SK-N-SH (cell line): ENCODE measurements at regions not wholly inside any gene's neighbourhood (a gene's known extent, or its start where the extent isn't known, plus 50 kb on each side); places are given as distances from the start of the nearest gene placed in this dataset.

Experiments
- CTCF ChIA-PET: fragments of 300-600, 350-600 bp; formaldehyde crosslinking; extraction: SDS; loops from one replicate; lab custom pipeline; 2021; lab: Yijun Ruan, JAX
- POLR2A ChIA-PET: fragments of 350-600 bp; sonication (Branson Sonifier 250); formaldehyde crosslinking; extraction: SDS; loops from one replicate; lab custom pipeline; 2020; ENCODE audit warnings: antibody characterized with exemption, inconsistent platforms; lab: Yijun Ruan, JAX
- DNase-seq: peaks from one replicate; pipeline ENCODE4 v3.0.0; 2012
- H2AFZ ChIP-seq: fragments of 200-600 bp; sonication (generic); 2 replicates; pipeline ENCODE4 v1.8.1; 2016; ENCODE audit warnings: antibody characterized with exemption, mild to moderate bottlenecking, low read depth
- H3F3A ChIP-seq: fragments of 200-600 bp; sonication (generic); replicated peaks from 2 replicates; pipeline ENCODE3; 2016; ENCODE audit warnings: antibody characterized with exemption, mild to moderate bottlenecking; ENCODE audit not compliant: insufficient read depth
- H3K27ac ChIP-seq, 2 experiments: fragments of 200-500 bp in 1 of 2; fragments of 200-600 bp in 1 of 2; sonication (Bioruptor generic) in 1 of 2; sonication (generic), shearing (Covaris generic) in 1 of 2; 2 replicates each; pipeline versions ENCODE4 v1.5.1 to v1.6.1; 2014 to 2016; ENCODE audit warnings: low read depth in 2 of 2, inconsistent platforms in 1 of 2, low read length in 1 of 2, mild to moderate bottlenecking in 1 of 2, mixed read lengths in 1 of 2
- H3K27me3 ChIP-seq: fragments of 200-600 bp; sonication (generic), shearing (Covaris generic); 2 replicates; pipeline ENCODE4 v1.6.1; 2016; ENCODE audit warnings: mixed run types; ENCODE audit not compliant: insufficient read depth
- H3K36me3 ChIP-seq, 2 experiments: fragments of 200-500 bp in 1 of 2; fragments of 200-600 bp in 1 of 2; sonication (Bioruptor generic) in 1 of 2; sonication (generic) in 1 of 2; replicated peaks in 1 of 2; 2 replicates each; pipeline versions ENCODE3 to v1.5.1; 2014 to 2016; ENCODE audit warnings: low read length in 1 of 2, mild to moderate bottlenecking in 1 of 2; ENCODE audit not compliant: insufficient read depth in 2 of 2, control insufficient read depth in 1 of 2
- H3K4me1 ChIP-seq, 2 experiments: fragments of 200-500 bp in 1 of 2; fragments of 200-600 bp in 1 of 2; sonication (Bioruptor generic) in 1 of 2; sonication (generic), shearing (Covaris generic) in 1 of 2; 2 replicates each; pipeline versions ENCODE4 v1.5.1 to v1.6.1; 2014 to 2016; ENCODE audit warnings: low read depth in 1 of 2, low read length in 1 of 2, mixed run types in 1 of 2; ENCODE audit not compliant: insufficient read depth in 2 of 2, control insufficient read depth in 1 of 2
- H3K4me2 ChIP-seq: fragments of 200-600 bp; sonication (generic), shearing (Covaris generic); 2 replicates; pipeline ENCODE4 v1.6.1; 2017; ENCODE audit warnings: mixed run types
- H3K4me3 ChIP-seq, 2 experiments: fragments of 200-500 bp in 1 of 2; fragments of 200-600 bp in 1 of 2; sonication (Bioruptor generic) in 1 of 2; sonication (generic), shearing (Covaris generic) in 1 of 2; 2 replicates each; pipeline versions ENCODE4 v1.5.1 to v1.8.1; 2014 to 2016; ENCODE audit warnings: low read depth in 2 of 2, inconsistent platforms in 1 of 2, low read length in 1 of 2, mild to moderate bottlenecking in 1 of 2, mixed read lengths in 1 of 2, moderate library complexity in 1 of 2
- H3K79me2 ChIP-seq: fragments of 200-600 bp; sonication (generic); 2 replicates; pipeline ENCODE4 v1.8.1; 2017; ENCODE audit warnings: mild to moderate bottlenecking; ENCODE audit not compliant: insufficient read depth
- H3K9ac ChIP-seq: fragments of 200-600 bp; sonication (generic); 2 replicates; pipeline ENCODE4 v1.6.1; 2017; ENCODE audit warnings: mixed run types
- H3K9me2 ChIP-seq: fragments of 200-600 bp; sonication (generic); 2 replicates; pipeline ENCODE4 v1.6.1; 2017; ENCODE audit warnings: mixed run types
- H3K9me3 ChIP-seq: fragments of 200-600 bp; sonication (generic); 2 replicates; pipeline ENCODE4 v1.6.1; 2017; ENCODE audit warnings: mixed run types, mild to moderate bottlenecking, moderate library complexity
- H4K20me1 ChIP-seq: fragments of 200-600 bp; sonication (generic); 2 replicates; pipeline ENCODE4 v1.6.1; 2017; ENCODE audit warnings: mild to moderate bottlenecking, mixed run types; ENCODE audit not compliant: insufficient read depth
- CHD2 ChIP-seq: fragments of 150-350 bp; IDR thresholded peaks from 2 replicates; pipeline ENCODE4 v1.6.1; 2018; ENCODE audit warnings: low read length; ENCODE audit not compliant: partially characterized antibody
- EP300 ChIP-seq, 2 experiments: IDR thresholded peaks; 2 replicates each; pipeline versions ENCODE4 v1.4.0 to v1.6.1; 2012; ENCODE audit warnings: borderline replicate concordance in 1 of 2, low read depth in 1 of 2, low read length in 1 of 2
- EZH2phosphoT487 ChIP-seq: fragments of 200-600 bp; sonication (generic); IDR thresholded peaks from 2 replicates; pipeline ENCODE4 v1.6.1; 2017; ENCODE audit warnings: low read depth, mixed run types, mild to moderate bottlenecking, antibody characterized with exemption, moderate library complexity, borderline replicate concordance
- FOSL2 ChIP-seq: IDR thresholded peaks from 2 replicates; pipeline ENCODE4 v1.4.0; 2012; ENCODE audit warnings: low read depth, mild to moderate bottlenecking, moderate library complexity, borderline replicate concordance
- FOXM1 ChIP-seq: IDR thresholded peaks from 2 replicates; pipeline ENCODE4 v1.4.0; 2012; ENCODE audit warnings: low read depth, mild to moderate bottlenecking
- JUND ChIP-seq: IDR thresholded peaks from 2 replicates; pipeline ENCODE4 v1.4.0; 2012
- MEF2A ChIP-seq: IDR thresholded peaks from 2 replicates; pipeline ENCODE4 v1.4.0; 2012; ENCODE audit warnings: low read depth, borderline replicate concordance
- MXI1 ChIP-seq: IDR thresholded peaks from 2 replicates; pipeline ENCODE4 v1.6.1; 2012; ENCODE audit warnings: mild to moderate bottlenecking, low read depth, low read length, improper control_type of control experiment
- NFIC ChIP-seq: IDR thresholded peaks from 2 replicates; pipeline ENCODE4 v1.4.0; 2012; ENCODE audit warnings: borderline replicate concordance
- NRF1 ChIP-seq: IDR thresholded peaks from 2 replicates; pipeline ENCODE4 v1.6.1; 2012; ENCODE audit warnings: low read depth, mild to moderate bottlenecking, low read length
- POLR2AphosphoS5 ChIP-seq: IDR thresholded peaks from 2 replicates; pipeline ENCODE4 v1.6.1; 2012; ENCODE audit warnings: low read depth, low read length
- RCOR1 ChIP-seq: fragments of 150-350 bp; IDR thresholded peaks from 2 replicates; pipeline ENCODE4 v1.6.1; 2017; ENCODE audit warnings: antibody characterized with exemption, low read length
- TCF12 ChIP-seq: IDR thresholded peaks from 2 replicates; pipeline ENCODE4 v1.4.0; 2012
- YY1 ChIP-seq: IDR thresholded peaks from 2 replicates; pipeline ENCODE4 v1.4.0; 2012; ENCODE audit warnings: low read depth, mild to moderate bottlenecking
- WGBS: methylation state at CpG from one replicate; pipeline ENCODE4 v1.1.6; 2017; ENCODE audit warnings: low lambda C conversion rate; 5-methylcytosine and 5-hydroxymethylcytosine counted together
- TF ChIP-seq, protein P1 (sequence below): fragments of 150-350 bp; IDR thresholded peaks from 2 replicates; pipeline ENCODE4 v1.6.1; 2017; ENCODE audit warnings: antibody characterized with exemption, low read length, low read depth, borderline replicate concordance
- TF ChIP-seq, protein P2 (sequence below): IDR thresholded peaks from 2 replicates; pipeline ENCODE4 v1.4.0; 2012; ENCODE audit warnings: low read depth, borderline replicate concordance
- TF ChIP-seq, protein P3 (sequence below): IDR thresholded peaks from 2 replicates; pipeline ENCODE4 v1.4.0; 2012; ENCODE audit warnings: low read depth
- TF ChIP-seq, protein P4 (sequence below): IDR thresholded peaks from 2 replicates; pipeline ENCODE4 v1.4.0; 2012; ENCODE audit warnings: low read depth, borderline replicate concordance

DNA sequence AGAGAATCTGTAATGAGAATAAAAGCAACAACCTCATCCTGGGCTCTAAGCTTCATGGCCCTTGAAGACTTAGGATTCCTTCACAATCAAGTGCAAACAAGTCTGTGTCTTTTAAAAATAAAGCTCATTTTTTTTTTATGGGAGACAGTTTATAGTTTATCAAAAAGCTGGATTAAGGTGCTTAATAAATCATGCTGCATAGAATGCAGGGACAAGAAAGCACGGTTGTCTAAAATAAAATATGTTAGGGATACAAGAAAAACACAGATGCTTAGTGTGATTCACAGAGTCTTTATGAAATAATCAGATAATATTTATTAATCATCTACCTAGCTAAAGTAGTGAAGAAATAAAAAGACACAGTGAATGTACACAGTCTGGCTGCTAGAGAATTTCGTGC, 2045.9 kb upstream of the WWC1 start:
- no peak overlapping the region for H2AFZ ChIP-seq
- no peaks in the 10 kb centered on the region for H3K79me2 ChIP-seq
- no peak overlapping the region for H3K27ac ChIP-seq
- CTCF ChIA-PET = interaction anchor here (0.8 to 1.2 kb wide), 2 partner anchors 17 to 53 kb away, joined by 3 to 4 read pairs; no protein-coding TSS in a partner anchor
- POLR2A ChIA-PET = no interaction called here
- no peaks in the 10 kb centered on the region for H3K36me3 ChIP-seq
- H3K9me2 ChIP-seq = no peaks in the 10 kb centered on the region
- no peak overlapping the region for H3K4me2 ChIP-seq
- no peaks in the 10 kb centered on the region for H3F3A ChIP-seq
- no peaks in the 10 kb centered on the region for H3K27me3 ChIP-seq
- TF ChIP-seq MXI1 (no peak), EZH2phosphoT487 (no peak), NRF1 (no peak), FOXM1 (no peak), RCOR1 (no peak), YY1 (no peak), POLR2AphosphoS5 (no peak), TCF12 (no peak), NFIC (no peak), EP300 (IDR thresholded peaks at IDR 0.05; ENCODE audit: borderline replicate concordance in 1 of 2, low read depth in 1 of 2, low read length in 1 of 2) (no peak), MEF2A (no peak), CHD2 (no peak), FOSL2 (no peak), JUND (no peak)
- TF ChIP-seq, protein P1, sequence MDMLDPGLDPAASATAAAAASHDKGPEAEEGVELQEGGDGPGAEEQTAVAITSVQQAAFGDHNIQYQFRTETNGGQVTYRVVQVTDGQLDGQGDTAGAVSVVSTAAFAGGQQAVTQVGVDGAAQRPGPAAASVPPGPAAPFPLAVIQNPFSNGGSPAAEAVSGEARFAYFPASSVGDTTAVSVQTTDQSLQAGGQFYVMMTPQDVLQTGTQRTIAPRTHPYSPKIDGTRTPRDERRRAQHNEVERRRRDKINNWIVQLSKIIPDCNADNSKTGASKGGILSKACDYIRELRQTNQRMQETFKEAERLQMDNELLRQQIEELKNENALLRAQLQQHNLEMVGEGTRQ = no peak
- TF ChIP-seq, protein P2, sequence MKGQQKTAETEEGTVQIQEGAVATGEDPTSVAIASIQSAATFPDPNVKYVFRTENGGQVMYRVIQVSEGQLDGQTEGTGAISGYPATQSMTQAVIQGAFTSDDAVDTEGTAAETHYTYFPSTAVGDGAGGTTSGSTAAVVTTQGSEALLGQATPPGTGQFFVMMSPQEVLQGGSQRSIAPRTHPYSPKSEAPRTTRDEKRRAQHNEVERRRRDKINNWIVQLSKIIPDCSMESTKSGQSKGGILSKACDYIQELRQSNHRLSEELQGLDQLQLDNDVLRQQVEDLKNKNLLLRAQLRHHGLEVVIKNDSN = no peak
- TF ChIP-seq, protein P3, sequence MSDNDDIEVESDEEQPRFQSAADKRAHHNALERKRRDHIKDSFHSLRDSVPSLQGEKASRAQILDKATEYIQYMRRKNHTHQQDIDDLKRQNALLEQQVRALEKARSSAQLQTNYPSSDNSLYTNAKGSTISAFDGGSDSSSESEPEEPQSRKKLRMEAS = no peak
- TF ChIP-seq, protein P4, sequence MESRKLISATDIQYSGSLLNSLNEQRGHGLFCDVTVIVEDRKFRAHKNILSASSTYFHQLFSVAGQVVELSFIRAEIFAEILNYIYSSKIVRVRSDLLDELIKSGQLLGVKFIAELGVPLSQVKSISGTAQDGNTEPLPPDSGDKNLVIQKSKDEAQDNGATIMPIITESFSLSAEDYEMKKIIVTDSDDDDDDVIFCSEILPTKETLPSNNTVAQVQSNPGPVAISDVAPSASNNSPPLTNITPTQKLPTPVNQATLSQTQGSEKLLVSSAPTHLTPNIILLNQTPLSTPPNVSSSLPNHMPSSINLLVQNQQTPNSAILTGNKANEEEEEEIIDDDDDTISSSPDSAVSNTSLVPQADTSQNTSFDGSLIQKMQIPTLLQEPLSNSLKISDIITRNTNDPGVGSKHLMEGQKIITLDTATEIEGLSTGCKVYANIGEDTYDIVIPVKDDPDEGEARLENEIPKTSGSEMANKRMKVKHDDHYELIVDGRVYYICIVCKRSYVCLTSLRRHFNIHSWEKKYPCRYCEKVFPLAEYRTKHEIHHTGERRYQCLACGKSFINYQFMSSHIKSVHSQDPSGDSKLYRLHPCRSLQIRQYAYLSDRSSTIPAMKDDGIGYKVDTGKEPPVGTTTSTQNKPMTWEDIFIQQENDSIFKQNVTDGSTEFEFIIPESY = no peak
- H3K4me1 ChIP-seq = no peaks in the 10 kb centered on the region
- H3K9me3 ChIP-seq = no peaks in the 10 kb centered on the region
- 26% methylated on average over 2 of the region's 2 CpGs for WGBS
- no peak overlapping the region for H3K4me3 ChIP-seq
- no peak overlapping the region for H3K9ac ChIP-seq
- no peak for DNase-seq
- H4K20me1 ChIP-seq = no peaks in the 10 kb centered on the region
